H1 (cell line): ENCODE measurements at regions not wholly inside any gene's neighbourhood (a gene's known extent, or its start where the extent isn't known, plus 50 kb on each side); places are given as distances from the start of the nearest gene placed in this dataset.

Experiments used
- MAX ChIP-seq: IDR thresholded peaks from 2 replicates; pipeline ENCODE4 v1.6.1; 2012; ENCODE audit warnings: inconsistent platforms
- POLR2AphosphoS5 ChIP-seq: IDR thresholded peaks from 2 replicates; pipeline ENCODE4 v1.6.1; 2011; ENCODE audit warnings: low read depth, low read length
- POU5F1 ChIP-seq: IDR thresholded peaks from 2 replicates; pipeline ENCODE4 v1.6.1; 2011; ENCODE audit warnings: low read depth, mild to moderate bottlenecking, low read length, moderate library complexity
- SP1 ChIP-seq: IDR thresholded peaks from 2 replicates; pipeline ENCODE4 v1.6.1; 2011; ENCODE audit warnings: low read depth, low read length

- TF ChIP-seq SP1: no peak
- no peak for TF ChIP-seq POU5F1
- no peak for TF ChIP-seq MAX
- TF ChIP-seq POLR2AphosphoS5: no peak
Observed at GRCh38 chr17:53428913-53429312, 393.8 kb upstream of the KIF2B start (continued).
